CD4-positive, alpha-beta T cell treated with Interleukin-2 at 100 ng/mL for 4 hours (primary cell): ENCODE measurements at regions not wholly inside any gene's neighbourhood (a gene's known extent, or its start where the extent isn't known, plus 50 kb on each side); places are given as distances from the start of the nearest gene placed in this dataset.

Experiments used
- DNase-seq: peaks from one replicate; pipeline ENCODE4 v3.0.0-alpha.2; 2020; ENCODE audit warnings: low spot score

DNA sequence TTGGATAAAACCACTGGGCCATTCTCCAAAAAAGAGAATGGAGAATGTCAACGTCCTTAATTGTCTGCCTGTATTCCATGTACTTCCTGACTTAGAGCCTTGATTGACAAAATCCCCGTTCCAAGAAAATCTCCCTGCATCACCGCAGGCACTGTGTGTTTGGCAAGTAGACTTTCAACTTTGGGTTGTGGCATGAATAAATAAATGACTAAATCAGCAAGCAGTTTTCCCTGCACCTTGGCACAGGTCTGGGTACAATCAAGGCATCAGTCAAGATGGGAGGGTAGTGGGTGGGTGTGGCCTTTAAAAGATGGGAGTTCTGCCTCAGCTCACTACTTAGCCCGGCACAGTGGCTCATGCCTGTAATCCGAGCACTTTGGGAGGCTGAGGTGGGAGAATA lies 248.5 kb upstream of the RPL38 start:
- no peak for DNase-seq

DNA sequence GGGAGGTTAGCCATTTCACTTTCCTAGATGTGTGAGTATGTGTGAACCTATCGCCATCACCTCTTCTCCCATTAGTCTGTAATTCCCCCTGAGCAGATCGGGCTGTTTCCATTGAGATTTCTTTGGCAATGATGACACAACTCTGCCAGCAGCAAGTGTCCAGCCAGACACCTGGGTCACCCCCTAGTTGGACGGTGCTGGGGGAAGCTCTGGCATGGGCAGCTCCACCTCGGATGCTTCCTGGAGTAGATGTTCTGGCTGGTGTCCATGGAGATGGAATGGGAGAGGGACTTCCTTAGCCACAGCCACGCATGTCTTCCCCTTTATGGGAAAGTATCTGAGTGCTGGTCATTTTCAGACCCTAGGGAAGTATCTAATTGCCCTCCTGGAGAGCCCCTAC lies 247.9 kb upstream of the RPL38 start:
- DNase-seq = no peak

DNA sequence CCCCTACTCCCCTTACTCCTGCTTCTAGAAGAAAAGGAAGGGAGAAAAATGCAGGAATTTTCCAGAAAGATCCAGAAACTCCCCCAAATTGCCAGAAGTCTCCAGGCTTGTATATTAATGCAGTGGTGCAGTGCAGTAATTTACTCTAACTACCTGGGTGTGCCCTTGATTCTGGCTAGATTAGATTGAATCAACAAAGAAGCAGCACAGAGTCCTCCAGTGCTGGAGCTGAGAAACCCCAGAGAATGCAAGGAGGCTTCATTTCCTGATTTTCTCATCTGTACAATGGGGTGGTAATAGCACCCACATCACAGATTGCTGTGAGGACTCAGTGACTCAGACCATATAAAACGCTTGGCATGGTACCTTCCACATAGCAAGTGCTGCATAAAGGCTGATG lies 247.3 kb upstream of the RPL38 start:
- no peak for DNase-seq

DNA sequence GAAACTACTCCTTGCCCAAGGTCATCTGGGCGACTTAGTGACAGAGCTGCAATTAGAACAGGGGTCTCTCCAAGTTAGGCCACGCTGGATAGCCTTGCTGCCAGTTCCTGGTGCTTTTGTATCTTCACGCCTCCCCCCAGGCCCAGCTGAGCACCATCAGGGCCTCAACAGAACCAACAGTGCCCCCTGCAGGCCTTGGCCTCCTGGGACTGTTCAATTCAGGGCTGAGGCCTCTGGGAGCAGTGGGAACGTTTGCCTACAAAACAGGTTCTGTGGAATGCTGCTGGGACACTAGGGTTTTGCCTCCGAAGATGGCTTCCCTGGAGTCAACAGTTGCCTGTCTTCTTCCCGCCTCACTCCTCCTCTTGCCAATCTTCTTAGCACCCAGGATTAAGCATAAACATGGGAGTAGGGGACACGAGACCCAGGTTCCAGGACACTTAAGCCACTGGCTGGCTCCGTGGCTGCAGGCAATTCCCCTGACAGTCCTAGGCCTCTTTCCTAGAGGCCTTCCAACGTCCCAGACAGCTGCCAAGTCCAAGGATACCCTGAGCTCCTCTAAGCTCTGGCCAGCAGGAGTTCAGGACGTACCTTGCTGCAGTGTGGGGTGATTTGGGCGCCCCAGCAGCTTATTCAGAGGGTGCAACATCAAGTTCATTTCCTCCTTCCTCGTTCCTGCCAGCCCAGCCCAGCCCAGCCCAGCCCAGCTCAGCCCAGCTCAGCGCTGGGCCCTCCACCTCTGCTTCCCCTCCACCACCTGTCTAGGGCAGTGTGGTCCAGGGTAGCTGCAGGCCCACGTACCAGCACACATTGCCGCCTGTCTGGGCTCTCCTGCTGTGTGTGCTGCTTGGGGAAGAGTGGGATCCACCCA lies 246.6 kb upstream of the RPL38 start:
- peak; percentile 28 for DNase-seq

DNA sequence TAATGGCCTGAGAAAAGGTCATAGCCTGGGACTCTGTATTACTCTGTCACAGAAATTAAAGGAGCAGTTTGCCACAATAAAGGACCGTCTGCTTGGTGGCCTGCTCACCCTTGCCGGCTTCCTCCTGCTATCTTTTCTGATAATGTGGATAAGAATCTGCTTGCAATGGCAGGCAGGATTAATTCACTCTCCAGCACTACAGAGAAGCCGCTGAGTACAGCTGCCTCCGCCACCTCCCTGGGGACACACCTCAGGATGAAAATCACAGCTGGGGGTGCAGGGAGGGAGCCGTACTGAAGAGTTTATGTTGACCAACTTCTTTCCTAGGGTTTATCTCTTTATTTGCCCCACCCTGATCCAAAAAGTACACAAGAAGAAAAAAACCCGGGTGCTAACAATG lies 245.9 kb upstream of the RPL38 start:
- no peak for DNase-seq

DNA sequence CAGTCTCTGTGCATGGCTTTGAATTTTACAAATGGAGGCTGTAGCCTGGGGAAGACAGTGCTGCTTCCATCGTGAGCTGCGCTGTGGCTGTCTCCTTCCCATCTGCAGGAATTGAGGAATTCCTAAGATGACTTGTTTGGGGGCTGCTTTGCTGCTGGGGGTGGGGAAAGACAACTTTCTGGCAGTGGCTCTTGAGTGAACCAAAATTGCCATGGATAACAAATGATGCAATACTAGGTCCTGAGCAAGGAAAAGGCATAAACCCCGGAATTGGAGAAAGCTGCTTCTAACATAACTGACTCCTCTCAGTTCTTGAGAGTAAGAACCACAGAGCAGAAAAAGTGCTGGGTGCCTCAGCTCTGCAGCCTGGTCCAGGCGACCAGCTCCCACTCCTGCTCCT lies 245.0 kb upstream of the RPL38 start:
- DNase-seq = no peak

DNA sequence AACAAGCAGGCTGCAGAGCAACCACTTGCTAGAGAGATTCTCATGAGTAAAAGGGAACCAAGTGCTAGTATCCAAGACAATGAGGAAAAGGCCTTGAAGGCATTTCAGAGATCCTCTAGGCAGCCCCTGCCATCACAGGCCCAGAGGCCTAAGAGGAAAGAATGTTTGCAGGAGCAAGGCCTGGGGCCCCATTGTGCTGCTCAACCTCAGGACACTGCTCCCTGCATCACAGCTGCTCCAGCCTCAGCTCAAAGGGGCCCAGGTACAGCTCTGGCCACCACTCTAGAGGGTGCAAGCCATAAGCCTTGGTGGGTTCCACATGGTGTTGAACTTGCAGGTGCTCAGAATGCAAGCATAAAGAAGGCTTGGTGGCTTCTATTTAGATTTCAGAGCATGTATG lies 243.0 kb upstream of the RPL38 start:
- DNase-seq = no peak

DNA sequence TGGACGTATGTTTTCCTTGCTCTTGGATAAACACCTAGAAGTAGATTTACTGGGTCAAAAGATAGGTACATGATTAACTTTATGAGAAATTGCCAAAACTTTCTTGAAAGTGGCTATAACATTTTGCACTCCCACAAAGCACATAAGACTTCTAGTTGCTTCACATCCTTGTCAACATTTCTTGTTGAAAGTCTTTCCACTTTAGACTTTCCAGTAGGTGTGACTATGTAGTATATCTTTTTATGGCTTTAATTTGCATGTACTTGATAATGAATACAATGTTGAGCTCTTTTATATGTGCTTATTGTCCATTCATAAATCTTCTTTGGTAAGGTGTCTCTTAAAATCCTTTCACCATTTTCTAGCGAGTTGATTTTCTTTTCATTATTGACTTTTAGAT lies 241.2 kb upstream of the RPL38 start:
- no peak for DNase-seq

DNA sequence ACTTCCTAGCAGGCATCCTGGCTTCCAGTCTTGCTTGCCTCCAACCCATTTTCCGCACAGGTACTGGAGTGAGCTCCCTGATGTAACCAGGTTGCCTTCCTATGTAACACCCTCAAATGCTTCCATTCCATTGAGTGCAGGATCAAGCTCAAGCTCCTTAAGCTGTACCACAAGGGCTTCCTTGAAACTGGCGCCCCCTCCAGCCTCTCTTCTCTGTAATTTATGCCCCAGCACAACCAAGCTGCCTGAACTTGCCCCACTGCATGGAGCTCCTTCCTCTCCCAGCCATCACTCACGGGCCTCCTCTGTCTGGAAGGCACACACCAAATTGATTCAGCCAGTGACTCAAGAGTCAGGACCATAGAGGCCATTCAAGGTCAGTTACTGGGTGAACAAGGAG lies 234.8 kb upstream of the RPL38 start:
- no peak for DNase-seq

DNA sequence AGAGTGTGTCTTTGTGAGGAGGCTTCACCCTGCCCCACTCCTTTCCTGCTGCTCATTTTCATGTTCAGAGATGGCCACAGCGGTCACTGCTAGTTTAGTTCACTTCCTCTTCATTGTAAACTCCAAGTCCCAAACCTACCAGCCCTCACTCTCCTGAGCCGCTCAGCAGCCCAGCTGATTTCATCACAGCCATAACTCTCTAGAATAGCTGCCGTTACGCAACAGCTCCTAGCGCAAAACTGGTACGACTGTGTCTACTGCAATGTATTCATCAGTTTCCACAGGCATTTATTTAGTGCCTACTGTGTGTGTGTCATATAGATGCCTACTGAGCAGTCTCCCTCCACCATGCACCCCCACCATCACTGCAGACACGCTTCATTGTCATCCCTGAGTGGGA lies 233.5 kb upstream of the RPL38 start:
- DNase-seq = no peak

DNA sequence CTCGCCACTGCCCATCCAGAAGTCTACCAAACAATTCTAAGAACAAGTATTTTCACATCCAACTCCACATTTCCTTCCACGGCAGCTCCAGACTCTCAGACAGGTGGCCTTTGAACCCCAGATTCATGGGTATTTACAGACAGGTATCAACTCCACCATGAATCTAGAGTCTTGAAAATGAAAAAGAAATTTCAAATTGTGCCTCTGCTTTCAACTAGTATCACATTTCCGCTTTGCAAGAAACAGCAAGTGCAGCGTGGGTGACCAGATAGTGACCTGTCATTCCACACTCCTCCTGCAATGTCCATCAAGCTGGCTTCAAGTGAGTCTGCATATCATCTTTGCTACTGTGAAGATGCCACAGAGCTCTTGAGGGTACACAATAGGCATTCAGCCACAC lies 232.4 kb upstream of the RPL38 start:
- no peak for DNase-seq

DNA sequence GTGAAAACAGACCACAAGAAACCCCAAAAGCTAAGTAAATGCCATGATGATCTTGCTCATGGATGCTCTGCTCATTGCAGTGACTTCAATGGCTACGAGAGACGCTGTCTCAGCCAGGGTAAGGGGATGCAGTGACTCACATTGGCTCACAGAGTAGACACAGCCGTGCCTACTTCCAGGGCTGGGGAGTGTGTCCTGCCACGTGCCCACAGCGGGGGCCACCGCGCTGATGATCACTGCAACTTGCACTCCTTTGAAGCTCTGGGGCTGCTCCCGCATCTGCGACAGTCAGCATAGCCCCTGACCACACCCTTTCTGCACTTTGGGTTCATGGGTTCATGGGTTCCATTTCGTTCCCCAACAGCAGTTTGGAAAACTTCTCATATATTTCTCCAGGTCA lies 231.4 kb upstream of the RPL38 start:
- DNase-seq = no peak

DNA sequence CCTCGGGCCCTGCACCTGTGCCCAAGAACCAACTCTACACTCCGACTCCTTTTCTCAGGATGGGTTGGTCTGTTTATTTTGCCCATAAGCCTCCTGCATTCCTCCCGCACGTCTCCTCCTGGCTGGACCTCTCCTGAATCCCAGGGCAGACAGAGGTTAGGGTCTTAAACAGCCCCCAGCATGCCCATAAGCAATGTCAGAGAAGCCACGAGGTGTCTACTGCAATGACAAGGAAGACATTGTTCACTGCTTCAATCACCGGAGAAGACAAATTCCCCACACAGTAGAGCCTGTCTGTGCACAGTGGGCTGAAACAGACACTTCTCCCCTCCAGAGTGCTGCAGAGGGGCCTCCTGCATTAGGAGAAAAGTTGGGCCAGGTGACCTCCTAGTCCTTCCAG lies 230.6 kb upstream of the RPL38 start:
- DNase-seq = no peak

DNA sequence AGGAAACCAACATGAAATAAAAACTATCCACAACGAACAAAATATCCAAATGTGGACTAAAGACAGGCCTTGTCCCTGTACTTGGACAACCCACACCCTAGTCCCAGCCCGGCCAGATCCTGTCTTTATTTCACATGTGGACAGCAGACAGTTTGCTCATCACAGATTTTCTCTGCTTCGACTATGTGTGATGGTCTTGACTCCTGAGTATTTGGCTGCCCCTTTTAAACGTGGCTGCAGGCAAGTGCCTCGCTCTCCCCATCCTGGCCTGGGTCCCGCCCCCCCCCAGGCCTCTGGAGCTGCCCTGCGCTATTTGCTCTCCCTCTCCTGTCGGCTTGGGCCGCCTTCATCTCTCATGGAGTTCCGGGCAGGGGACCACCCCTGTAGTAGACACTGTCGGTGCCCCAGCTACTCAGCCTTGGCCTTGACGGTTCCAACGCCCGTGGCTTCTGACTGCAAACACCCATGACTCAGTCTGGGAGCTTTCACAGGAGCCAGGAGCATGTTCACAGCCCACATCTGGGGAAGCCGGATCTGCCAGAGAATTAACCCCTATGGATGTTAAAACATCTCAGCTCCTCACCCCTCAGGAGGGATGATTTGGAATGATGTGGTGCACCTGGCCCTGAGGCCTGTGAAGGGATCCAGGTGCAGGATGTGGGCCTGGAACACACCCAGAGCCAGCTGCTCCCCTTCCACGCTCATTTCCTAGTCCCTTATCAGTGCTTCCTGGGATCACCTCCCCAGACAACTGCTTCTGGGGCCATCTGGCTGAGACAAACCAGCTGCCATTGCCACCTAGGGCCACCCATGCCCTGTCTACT lies 229.7 kb upstream of the RPL38 start:
- DNase-seq = no peak

DNA sequence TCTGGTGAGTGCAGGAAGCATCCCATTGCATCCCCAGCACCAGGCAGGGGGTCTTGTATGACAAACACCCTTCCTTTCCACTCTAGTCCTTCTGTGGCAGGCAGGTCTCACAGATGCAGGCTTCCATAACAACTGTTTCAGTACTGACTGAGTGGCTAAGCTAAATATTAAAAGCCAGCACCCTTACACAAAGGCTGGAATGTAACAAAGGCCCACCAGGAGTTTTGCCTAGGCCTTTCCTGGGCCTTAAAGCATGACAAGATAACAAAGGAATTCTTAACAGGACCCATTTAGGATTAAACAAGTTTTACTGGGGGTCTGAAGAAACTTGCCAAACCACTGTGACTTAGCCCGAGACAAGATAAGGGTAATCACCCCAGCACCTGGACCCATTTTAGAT lies 228.9 kb upstream of the RPL38 start:
- no peak for DNase-seq

DNA sequence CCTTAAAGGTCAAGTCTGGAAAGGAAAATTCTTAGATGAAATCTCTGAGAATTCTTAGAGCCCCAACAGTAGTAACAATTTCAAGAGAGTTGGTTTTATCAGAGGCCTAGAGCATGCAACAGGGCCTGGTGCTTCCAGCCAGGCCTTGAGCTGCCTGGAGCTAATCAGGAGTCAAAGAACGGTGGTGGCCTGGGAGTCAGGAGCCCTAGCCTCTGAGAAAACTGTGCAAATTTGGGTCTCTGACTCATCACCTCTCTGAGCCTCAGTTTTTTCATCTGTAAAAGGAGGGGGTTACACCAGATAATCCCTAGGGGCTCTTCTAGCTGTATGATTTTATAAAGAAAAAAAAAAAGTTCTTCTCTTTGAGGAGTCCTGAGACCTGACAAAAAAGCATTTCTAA lies 227.3 kb upstream of the RPL38 start:
- no peak for DNase-seq

DNA sequence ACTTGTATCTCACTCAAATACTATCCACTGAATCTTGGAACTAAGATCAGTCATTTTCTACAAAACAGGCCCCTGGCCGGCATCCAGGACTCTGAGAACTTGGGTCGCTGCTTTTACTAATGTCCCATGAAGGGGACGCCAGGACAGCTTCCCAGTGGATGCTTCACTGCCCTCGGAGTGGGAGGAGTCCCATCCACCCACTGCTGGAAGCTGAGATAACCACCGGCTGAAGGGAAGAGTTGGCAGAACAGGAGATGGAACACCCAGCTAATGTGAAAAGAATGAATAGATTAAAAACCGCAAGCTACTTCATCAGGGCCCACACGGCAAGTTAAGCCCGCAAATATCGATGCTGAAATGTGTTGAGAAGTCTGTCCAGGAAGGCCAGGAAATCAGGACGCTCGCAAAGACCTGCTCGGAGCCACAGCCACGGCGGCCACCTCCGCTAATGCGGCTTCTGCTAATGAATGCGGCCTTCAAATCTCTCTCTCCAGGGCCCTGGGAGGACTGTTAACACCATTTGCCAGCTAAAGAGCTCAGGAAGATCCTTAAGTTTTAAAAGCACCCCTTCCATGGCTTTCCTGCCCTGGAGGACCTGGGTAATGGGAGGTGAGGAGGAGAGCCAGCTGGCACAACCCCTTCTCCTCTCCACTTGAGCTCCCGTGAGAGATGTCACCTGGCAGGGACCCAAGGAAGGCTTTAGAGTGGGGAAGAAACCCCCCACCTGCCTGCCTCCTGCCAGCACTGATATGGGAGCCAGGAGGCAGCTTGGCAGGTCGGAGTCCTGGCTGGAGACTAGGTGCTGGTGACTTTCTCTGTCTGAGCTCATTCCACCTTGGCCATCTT lies 226.6 kb upstream of the RPL38 start:
- no peak for DNase-seq

DNA sequence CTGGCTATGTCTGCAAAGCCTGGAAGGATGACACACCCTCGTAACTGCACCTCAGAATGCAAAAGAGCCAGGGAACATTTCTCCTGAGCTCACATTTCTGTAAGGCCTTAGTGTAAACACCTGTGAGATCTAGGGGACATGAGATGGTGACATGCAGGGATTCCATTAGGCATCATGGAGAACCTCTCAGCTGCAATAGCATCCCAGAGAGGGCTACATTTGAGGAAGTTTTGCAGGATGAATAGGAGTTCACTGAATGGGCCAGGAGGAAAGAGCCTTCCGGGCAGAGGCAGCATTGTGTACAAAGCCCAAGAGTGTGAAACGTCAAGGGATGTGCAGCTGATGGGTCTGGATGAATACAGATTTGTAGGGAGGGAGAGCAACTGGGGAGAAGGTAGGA lies 223.0 kb upstream of the RPL38 start:
- no peak for DNase-seq

DNA sequence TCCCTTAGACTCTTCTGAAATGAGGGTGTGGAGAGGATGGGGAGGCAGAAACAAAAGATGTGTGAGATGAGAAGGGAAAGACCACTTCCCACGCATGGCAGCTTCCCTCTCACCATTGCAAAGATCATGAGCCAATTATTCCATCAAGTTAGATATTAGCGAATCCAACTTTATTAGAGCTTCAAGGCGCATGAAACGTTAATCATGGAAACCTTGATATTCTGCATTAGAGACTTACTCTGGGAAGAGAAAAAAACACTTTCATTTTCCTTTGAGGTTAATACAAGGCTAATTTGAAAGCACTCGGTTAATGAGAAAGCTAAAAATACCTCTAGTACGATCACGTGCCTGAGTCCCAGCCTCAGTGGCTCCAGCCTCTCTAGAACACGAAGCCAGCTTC lies 220.6 kb upstream of the RPL38 start:
- DNase-seq = no peak

DNA sequence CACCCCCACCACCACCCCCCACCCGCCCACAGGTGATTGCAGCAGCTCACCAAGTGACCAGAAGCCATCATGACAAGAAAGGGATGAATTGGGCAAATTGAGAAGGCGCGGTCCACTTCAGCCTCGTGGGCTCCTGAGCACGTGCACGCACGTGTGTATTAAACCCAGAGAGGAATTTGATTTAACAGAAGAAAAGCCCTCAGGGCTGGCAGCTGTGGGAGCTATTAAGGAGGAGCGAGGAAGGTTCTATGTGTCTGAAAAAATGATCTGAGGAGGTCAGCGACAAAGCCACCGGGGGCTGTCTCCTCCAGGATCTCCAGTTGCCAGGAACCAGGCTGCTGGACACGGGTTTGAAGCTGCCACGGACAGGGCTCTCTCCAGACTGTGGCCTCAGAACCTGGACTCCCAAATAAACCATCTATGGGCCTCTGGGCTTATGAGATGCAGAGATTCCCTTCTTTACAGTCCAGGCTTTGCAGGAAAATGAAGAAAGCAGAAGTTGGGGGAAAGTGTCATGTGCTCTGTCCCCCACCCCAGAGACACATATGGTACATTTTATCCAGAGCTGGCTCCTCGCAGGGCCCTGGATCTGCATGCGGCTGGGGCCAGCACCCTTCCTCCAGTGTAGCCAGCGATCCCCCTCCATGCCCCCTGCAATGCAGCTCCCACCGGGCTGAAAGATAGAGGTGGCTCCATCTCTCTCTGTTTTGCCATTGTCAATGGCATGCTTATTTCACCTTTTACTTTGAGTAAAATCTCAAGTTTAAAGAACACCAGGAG lies 219.7 kb upstream of the RPL38 start:
- no peak for DNase-seq

DNA sequence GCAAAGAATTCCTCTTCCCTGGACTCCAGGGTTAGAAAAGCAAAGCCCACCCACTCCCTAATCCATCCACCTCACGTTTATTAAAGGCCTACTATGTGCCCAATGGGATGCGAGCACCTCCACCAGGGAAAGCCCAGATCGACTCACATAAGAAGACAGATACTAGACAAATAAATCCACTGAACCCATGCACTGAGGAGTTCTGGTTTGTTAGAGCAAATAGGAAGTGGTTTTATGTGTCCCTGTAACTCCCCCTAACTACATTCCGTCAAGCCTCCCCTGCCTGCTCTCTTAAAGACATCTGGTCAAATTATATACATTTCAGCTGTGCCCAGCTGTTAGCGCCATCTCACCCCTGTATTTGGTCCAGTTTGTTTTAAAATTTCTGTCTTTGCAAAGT lies 218.5 kb upstream of the RPL38 start:
- DNase-seq = no peak

DNA sequence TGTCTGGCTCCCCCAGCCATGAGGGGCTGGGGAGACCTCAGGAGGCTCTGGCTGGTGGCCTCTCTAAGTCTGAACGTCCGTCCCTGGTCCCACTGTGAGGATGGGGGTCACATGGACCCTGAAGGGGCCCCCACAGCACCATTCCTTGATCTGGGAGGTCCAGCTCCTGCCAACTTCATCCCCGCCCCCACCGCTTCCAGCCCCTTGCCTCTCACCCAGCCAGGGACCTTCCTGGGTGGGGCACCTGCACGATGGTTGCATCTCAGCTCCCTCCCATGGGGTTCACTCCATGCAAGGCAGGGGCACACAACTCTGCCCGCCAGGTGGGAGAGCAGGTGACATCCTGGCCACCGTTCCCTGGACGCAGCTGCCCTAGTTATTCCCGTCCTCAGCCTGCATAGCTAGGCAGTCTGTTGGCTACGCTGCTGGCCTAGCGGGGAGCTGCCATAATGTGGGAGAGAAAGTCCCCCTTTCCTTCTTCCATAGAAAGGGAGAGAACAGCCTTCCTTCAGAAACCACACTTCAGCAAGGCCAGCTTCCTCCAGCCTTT lies 217.9 kb upstream of the RPL38 start:
- DNase-seq = no peak
